ENCODE measurements at regions not wholly inside any gene's neighbourhood (a gene's known extent, or its start where the extent isn't known, plus 50 kb on each side); places are given as distances from the start of the nearest gene placed in this dataset.

DNA sequence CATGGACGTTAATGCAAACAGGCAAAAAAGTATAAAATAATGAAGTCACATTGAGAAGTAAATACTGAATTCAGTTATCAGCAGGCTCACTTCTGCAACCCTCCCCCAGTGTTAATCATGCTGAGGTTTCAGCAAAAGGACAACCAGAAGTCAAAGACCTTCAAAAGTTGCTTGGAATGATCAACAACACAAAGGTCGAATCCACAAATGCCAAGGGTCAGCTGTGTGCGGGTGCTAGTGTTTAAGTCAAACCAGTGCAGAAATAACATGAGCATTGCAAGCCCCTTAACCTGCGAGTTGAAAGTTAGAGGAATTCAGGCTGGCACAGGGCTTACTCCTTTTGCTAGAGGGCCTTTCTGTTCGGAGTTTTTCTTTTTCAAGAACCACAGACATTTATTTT lies 436.7 kb upstream of the SEL1L start:
- H3K27me3 ChIP-seq (ENCODE audit: control insufficient read depth in 1 of 2, insufficient read depth in 2 of 2, low read length in 2 of 2) = no peaks in the 10 kb centered on the region
- no peak overlapping the region for H3K27ac ChIP-seq (ENCODE audit: low read depth, low read length)
- no peak overlapping the region for H3K4me3 ChIP-seq (ENCODE audit: low read depth in 1 of 2, low read length in 2 of 2)

DNA sequence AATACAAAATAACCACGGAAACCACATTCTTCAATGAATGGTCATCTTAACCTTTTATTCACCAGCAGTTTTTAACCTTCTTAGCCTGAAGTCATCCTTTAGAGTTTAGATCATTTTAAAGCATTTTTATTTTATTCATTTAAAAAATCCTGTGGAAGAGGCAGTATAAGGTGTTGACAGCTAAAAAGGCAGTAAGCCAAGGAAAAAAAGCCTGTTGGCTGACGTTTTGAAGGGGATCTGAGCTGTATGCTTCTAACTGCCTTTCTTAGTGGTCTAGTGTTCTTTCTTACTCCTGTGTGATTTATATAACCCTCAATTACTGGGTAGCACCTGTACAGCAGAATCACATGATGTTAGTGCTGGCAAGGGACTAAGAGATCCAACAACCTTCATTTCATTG lies 438.3 kb upstream of the SEL1L start:
- Histone ChIP-seq H3K4me3 (ENCODE audit: low read depth in 1 of 2, low read length in 2 of 2) (no peak overlapping the region), H3K36me3 (ENCODE audit: control insufficient read depth in 1 of 2, insufficient read depth in 2 of 2, low read length in 2 of 2) (no peaks in the 10 kb centered on the region), H3K4me1 (ENCODE audit: control insufficient read depth in 1 of 2, insufficient read depth in 2 of 2, low read length in 2 of 2) (no peaks in the 10 kb centered on the region), H3K27me3 (ENCODE audit: control insufficient read depth in 1 of 2, insufficient read depth in 2 of 2, low read length in 2 of 2) (no peaks in the 10 kb centered on the region), H3K27ac (ENCODE audit: low read depth, low read length) (no peak overlapping the region), H3K9ac (ENCODE audit: low read depth in 1 of 2, low read length in 2 of 2) (no peak overlapping the region), H3K9me3 (ENCODE audit: control insufficient read depth in 1 of 2, low read length in 2 of 2) (peaks cover 3 to 5% of the 10 kb centered on the region in 2 donors)

More for the DNA sequence above, 436.7 kb upstream of the SEL1L start:
- Histone ChIP-seq H3K9ac (ENCODE audit: low read depth in 1 of 2, low read length in 2 of 2) (no peak overlapping the region), H3K36me3 (ENCODE audit: control insufficient read depth in 1 of 2, insufficient read depth in 2 of 2, low read length in 2 of 2) (no peaks in the 10 kb centered on the region), H3K9me3 (ENCODE audit: control insufficient read depth in 1 of 2, low read length in 2 of 2) (peaks cover 3 to 5% of the 10 kb centered on the region in 2 donors), H3K4me1 (ENCODE audit: control insufficient read depth in 1 of 2, insufficient read depth in 2 of 2, low read length in 2 of 2) (no peaks in the 10 kb centered on the region)

DNA sequence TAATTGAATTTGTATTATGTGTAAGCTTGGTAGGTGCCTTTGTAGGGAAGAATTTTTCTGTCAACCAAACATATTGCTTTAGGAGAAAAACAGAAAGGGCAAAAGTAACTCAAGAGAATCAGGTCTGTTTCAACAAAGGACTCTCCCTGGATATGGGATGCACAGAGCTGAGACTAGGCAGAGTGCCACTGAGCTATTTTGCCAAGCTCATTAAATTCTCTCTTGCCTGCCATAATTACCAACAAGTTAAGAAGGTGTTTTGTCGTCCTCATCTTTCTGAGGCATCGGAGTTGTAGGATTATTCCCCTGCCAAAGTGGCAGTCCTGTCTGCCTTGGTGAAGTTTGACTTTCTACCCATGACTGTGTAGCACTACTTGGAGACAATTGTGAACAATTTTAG lies 438.9 kb upstream of the SEL1L start:
- H3K9me3 ChIP-seq (ENCODE audit: control insufficient read depth in 1 of 2, low read length in 2 of 2) = peaks cover 3 to 5% of the 10 kb centered on the region in 2 donors
- no peaks in the 10 kb centered on the region for H3K4me1 ChIP-seq (ENCODE audit: control insufficient read depth in 1 of 2, insufficient read depth in 2 of 2, low read length in 2 of 2)
- H3K36me3 ChIP-seq (ENCODE audit: control insufficient read depth in 1 of 2, insufficient read depth in 2 of 2, low read length in 2 of 2) = no peaks in the 10 kb centered on the region
- no peaks in the 10 kb centered on the region for H3K27me3 ChIP-seq (ENCODE audit: control insufficient read depth in 1 of 2, insufficient read depth in 2 of 2, low read length in 2 of 2)
- H3K9ac ChIP-seq (ENCODE audit: low read depth in 1 of 2, low read length in 2 of 2) = no peak overlapping the region
- H3K27ac ChIP-seq (ENCODE audit: low read depth, low read length) = no peak overlapping the region
- no peak overlapping the region for H3K4me3 ChIP-seq (ENCODE audit: low read depth in 1 of 2, low read length in 2 of 2)

DNA sequence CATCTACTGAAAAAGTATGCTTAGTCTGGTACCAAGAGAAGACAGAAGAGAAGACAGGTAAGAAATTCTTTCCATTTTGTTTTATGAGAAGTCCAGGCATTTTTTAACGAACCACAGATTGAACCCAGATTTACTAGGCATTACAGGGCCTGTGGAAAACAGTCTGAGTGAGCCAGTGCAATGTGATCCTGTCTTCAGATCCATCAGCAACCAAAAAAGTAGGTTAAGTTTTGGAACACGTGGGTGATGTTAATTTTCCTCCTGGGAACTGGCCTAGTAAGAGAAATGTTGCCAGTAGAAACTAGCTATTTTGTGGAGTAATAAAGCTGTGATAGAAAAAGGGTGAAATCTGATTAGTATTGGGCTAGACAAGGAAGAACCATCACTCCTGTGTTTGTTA lies 440.9 kb upstream of the SEL1L start:
- peaks cover 0 to 2% of the 10 kb centered on the region in 2 donors for H3K9me3 ChIP-seq (ENCODE audit: control insufficient read depth in 1 of 2, low read length in 2 of 2)
- no peak overlapping the region for H3K4me3 ChIP-seq (ENCODE audit: low read depth in 1 of 2, low read length in 2 of 2)
- no peaks in the 10 kb centered on the region for H3K4me1 ChIP-seq (ENCODE audit: control insufficient read depth in 1 of 2, insufficient read depth in 2 of 2, low read length in 2 of 2)
- no peak overlapping the region for H3K9ac ChIP-seq (ENCODE audit: low read depth in 1 of 2, low read length in 2 of 2)
- no peaks in the 10 kb centered on the region for H3K27me3 ChIP-seq (ENCODE audit: control insufficient read depth in 1 of 2, insufficient read depth in 2 of 2, low read length in 2 of 2)
- H3K36me3 ChIP-seq (ENCODE audit: control insufficient read depth in 1 of 2, insufficient read depth in 2 of 2, low read length in 2 of 2) = no peaks in the 10 kb centered on the region
- H3K27ac ChIP-seq (ENCODE audit: low read depth, low read length) = no peak overlapping the region

DNA sequence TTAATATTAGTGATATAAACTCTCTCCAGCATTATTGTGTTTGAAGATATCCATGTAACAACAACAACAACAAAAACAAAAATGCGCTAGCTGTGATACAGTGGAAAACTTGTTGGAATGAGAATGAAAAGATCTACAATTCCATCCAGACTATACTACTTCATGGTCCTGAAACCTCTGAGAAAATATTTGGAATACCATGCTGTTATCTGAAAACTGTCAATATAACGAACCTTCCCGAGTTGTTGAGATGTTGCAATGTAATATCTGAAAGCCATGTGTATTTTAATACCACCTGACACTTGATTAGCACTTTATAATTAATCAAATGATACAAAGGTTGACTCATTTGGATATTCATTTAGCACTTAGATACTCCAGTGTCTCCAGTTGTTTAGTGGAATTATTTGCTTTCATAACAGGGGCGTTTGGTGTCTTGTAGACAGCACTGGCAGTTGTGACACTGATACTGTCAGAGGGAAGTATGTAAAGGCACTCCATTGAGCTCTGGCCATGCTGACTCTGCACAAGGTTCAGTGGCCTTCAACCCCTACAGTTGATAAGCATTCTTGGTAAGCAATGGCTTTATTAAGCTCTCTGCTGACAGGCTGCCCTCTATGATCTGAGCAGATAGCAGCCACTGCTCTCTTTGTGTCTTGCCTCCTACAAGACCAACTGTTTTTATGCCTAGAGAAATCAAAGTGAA lies 447.1 kb upstream of the SEL1L start:
- Histone ChIP-seq H3K4me3 (ENCODE audit: low read depth in 1 of 2, low read length in 2 of 2) (no peak overlapping the region), H3K4me1 (ENCODE audit: control insufficient read depth in 1 of 2, insufficient read depth in 2 of 2, low read length in 2 of 2) (peaks cover 0 to 11% of the 10 kb centered on the region in 2 donors), H3K9me3 (ENCODE audit: control insufficient read depth in 1 of 2, low read length in 2 of 2) (no peaks in the 10 kb centered on the region), H3K27me3 (ENCODE audit: control insufficient read depth in 1 of 2, insufficient read depth in 2 of 2, low read length in 2 of 2) (no peaks in the 10 kb centered on the region), H3K27ac (ENCODE audit: low read depth, low read length) (no peak overlapping the region), H3K36me3 (ENCODE audit: control insufficient read depth in 1 of 2, insufficient read depth in 2 of 2, low read length in 2 of 2) (no peaks in the 10 kb centered on the region), H3K9ac (ENCODE audit: low read depth in 1 of 2, low read length in 2 of 2) (no peak overlapping the region)

DNA sequence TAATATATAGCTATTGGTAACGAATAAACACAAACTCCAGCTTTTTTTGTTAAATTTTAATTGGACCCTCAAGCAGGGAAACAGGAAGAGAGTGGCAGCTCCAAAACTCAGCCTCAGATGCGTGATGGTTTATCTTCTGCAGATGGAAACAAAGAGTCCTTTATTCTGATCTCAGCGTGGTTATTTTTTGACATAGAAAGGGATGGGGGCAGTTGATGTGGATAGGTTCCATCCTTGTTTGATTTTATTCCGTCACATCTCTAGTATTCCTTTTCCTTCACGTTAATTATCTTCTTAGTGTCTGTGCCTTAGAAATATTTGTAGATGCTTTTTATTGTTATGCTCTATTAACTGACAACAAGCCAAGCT lies 447.6 kb upstream of the SEL1L start:
- Histone ChIP-seq H3K27me3 (ENCODE audit: control insufficient read depth in 1 of 2, insufficient read depth in 2 of 2, low read length in 2 of 2) (no peaks in the 10 kb centered on the region), H3K36me3 (ENCODE audit: control insufficient read depth in 1 of 2, insufficient read depth in 2 of 2, low read length in 2 of 2) (no peaks in the 10 kb centered on the region), H3K9me3 (ENCODE audit: control insufficient read depth in 1 of 2, low read length in 2 of 2) (no peaks in the 10 kb centered on the region), H3K9ac (ENCODE audit: low read depth in 1 of 2, low read length in 2 of 2) (no peak overlapping the region), H3K4me1 (ENCODE audit: control insufficient read depth in 1 of 2, insufficient read depth in 2 of 2, low read length in 2 of 2) (peaks cover 0 to 14% of the 10 kb centered on the region in 2 donors), H3K27ac (ENCODE audit: low read depth, low read length) (no peak overlapping the region), H3K4me3 (ENCODE audit: low read depth in 1 of 2, low read length in 2 of 2) (no peak overlapping the region)

DNA sequence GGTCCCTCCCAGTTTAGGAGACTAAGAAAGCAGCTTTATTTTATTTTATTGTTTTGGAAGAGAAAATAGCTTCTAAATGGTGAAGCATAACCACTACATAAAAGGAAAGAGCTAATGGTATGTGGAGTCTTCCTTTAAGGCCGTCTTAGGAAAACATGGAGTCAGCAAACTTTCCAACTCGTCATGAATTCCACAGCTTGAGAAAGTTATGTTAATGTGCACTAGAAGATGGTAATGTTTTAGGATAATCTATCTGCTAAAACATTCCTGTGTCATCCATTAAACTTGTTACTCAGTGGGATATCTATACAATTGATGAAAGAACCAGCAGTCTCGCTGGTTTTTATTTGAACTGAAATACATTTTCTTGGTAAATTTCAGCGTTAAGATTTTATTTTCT lies 448.4 kb upstream of the SEL1L start:
- peaks cover 0 to 16% of the 10 kb centered on the region in 2 donors for H3K4me1 ChIP-seq (ENCODE audit: control insufficient read depth in 1 of 2, insufficient read depth in 2 of 2, low read length in 2 of 2)
- no peaks in the 10 kb centered on the region for H3K36me3 ChIP-seq (ENCODE audit: control insufficient read depth in 1 of 2, insufficient read depth in 2 of 2, low read length in 2 of 2)
- H3K27ac ChIP-seq (ENCODE audit: low read depth, low read length) = no peak overlapping the region
- no peak overlapping the region for H3K4me3 ChIP-seq (ENCODE audit: low read depth in 1 of 2, low read length in 2 of 2)
- H3K27me3 ChIP-seq (ENCODE audit: control insufficient read depth in 1 of 2, insufficient read depth in 2 of 2, low read length in 2 of 2) = no peaks in the 10 kb centered on the region
- no peaks in the 10 kb centered on the region for H3K9me3 ChIP-seq (ENCODE audit: control insufficient read depth in 1 of 2, low read length in 2 of 2)
- H3K9ac ChIP-seq (ENCODE audit: low read depth in 1 of 2, low read length in 2 of 2) = no peak overlapping the region

DNA sequence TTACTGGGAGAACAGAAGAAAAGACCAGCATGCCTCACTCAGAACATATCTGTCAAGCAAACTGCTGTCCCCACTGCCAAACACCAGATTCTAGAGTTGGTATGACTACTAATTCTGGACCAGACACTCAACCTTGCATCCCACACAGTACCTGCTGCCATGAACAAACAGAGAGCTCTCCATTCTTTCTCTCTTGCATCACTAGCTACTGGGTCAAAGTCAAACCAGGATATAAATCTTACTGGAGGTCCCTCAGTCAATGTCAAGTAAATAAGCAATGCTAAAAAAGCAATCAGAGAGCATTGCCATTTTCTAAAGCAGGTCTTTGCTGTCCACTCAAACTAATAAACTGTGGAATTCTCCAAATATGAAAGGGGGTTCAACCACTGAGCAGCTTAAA lies 452.4 kb upstream of the SEL1L start:
- H3K4me3 ChIP-seq (ENCODE audit: low read depth in 1 of 2, low read length in 2 of 2) = no peak overlapping the region
- H3K27me3 ChIP-seq (ENCODE audit: control insufficient read depth in 1 of 2, insufficient read depth in 2 of 2, low read length in 2 of 2) = no peaks in the 10 kb centered on the region
- H3K9me3 ChIP-seq (ENCODE audit: control insufficient read depth in 1 of 2, low read length in 2 of 2) = no peaks in the 10 kb centered on the region
- H3K27ac ChIP-seq (ENCODE audit: low read depth, low read length) = no peak overlapping the region
- no peak overlapping the region for H3K9ac ChIP-seq (ENCODE audit: low read depth in 1 of 2, low read length in 2 of 2)
- H3K36me3 ChIP-seq (ENCODE audit: control insufficient read depth in 1 of 2, insufficient read depth in 2 of 2, low read length in 2 of 2) = no peaks in the 10 kb centered on the region
- H3K4me1 ChIP-seq (ENCODE audit: control insufficient read depth in 1 of 2, insufficient read depth in 2 of 2, low read length in 2 of 2) = peaks cover 0 to 10% of the 10 kb centered on the region in 2 donors

DNA sequence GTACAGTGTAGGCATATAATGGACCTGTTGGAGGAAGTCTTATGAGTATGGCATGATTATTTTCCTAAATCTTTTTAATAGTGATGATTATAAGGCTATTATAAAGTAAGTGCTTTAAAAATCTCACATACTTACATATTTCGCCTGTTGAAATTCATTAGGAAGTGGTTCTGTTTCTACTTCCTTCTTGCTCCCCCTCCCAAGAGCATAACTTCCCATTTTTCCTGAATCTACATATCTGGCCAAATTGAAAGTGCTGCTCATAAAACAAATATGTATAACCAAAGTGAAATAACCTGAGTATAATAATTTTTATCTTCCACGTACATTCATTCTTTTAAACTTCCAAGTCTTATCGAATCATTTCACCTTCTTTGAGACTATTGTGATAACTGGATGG lies 455.6 kb upstream of the SEL1L start:
- no peaks in the 10 kb centered on the region for H3K36me3 ChIP-seq (ENCODE audit: control insufficient read depth in 1 of 2, insufficient read depth in 2 of 2, low read length in 2 of 2)
- no peak overlapping the region for H3K9ac ChIP-seq (ENCODE audit: low read depth in 1 of 2, low read length in 2 of 2)
- H3K9me3 ChIP-seq (ENCODE audit: control insufficient read depth in 1 of 2, low read length in 2 of 2) = no peaks in the 10 kb centered on the region
- H3K27me3 ChIP-seq (ENCODE audit: control insufficient read depth in 1 of 2, insufficient read depth in 2 of 2, low read length in 2 of 2) = no peaks in the 10 kb centered on the region
- no peak overlapping the region for H3K4me3 ChIP-seq (ENCODE audit: low read depth in 1 of 2, low read length in 2 of 2)
- H3K27ac ChIP-seq (ENCODE audit: low read depth, low read length) = no peak overlapping the region
- peaks cover 0 to 4% of the 10 kb centered on the region in 2 donors for H3K4me1 ChIP-seq (ENCODE audit: control insufficient read depth in 1 of 2, insufficient read depth in 2 of 2, low read length in 2 of 2)

DNA sequence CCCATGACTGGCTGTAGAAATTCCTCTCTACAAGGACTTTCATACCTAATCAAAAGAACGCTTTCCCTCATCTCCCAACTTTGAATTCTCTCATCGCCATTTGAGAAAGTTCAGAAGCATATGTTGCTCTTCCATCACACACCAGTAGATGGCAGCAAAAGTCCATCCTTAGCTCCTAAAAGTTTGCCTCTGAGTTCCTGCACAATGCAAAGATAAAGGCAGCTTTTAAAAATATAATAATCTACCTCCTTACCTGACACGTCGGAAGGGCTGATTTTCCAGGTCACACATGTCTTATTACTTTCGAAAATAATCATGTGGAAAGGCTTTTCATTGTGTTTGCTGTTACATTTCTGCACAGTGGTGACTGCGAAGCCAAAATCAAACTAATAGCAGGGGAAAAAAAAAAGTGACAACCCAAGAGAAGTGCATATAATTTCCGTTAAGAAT lies 456.7 kb upstream of the SEL1L start:
- Histone ChIP-seq H3K4me1 (ENCODE audit: control insufficient read depth in 1 of 2, insufficient read depth in 2 of 2, low read length in 2 of 2) (peaks cover 0 to 4% of the 10 kb centered on the region in 2 donors), H3K9me3 (ENCODE audit: control insufficient read depth in 1 of 2, low read length in 2 of 2) (no peaks in the 10 kb centered on the region), H3K36me3 (ENCODE audit: control insufficient read depth in 1 of 2, insufficient read depth in 2 of 2, low read length in 2 of 2) (no peaks in the 10 kb centered on the region), H3K27ac (ENCODE audit: low read depth, low read length) (no peak overlapping the region), H3K4me3 (ENCODE audit: low read depth in 1 of 2, low read length in 2 of 2) (no peak overlapping the region), H3K27me3 (ENCODE audit: control insufficient read depth in 1 of 2, insufficient read depth in 2 of 2, low read length in 2 of 2) (no peaks in the 10 kb centered on the region), H3K9ac (ENCODE audit: low read depth in 1 of 2, low read length in 2 of 2) (no peak overlapping the region)
